Ovary (tissue), 7 donors: ENCODE measurements at regions not wholly inside any gene's neighbourhood (a gene's known extent, or its start where the extent isn't known, plus 50 kb on each side); places are given as distances from the start of the nearest gene placed in this dataset.

ENCODE experiments used
- DNase-seq, 5 donors: peaks; one replicate each; pipeline ENCODE4 v3.0.0-alpha.2; 2019 to 2020
- H3K27ac ChIP-seq, 2 donors: fragments of 200-600 bp; one replicate each; pipeline versions ENCODE4 v1.5.1 to v1.8.0; 2019 to 2022
- H3K27me3 ChIP-seq: fragments of 200-600 bp; one replicate; pipeline ENCODE4 v1.8.0; 2022
- H3K36me3 ChIP-seq: fragments of 200-600 bp; sonication (generic); one replicate; pipeline ENCODE4 v1.5.1; 2019
- H3K4me1 ChIP-seq: one replicate; pipeline ENCODE4 v1.8.1; 2013; ENCODE audit warnings: mild to moderate bottlenecking, moderate library complexity; ENCODE audit not compliant: insufficient read depth
- H3K4me3 ChIP-seq: fragments of 200-600 bp; sonication (generic); one replicate; pipeline ENCODE4 v1.5.1; 2017
- H3K9me3 ChIP-seq, 2 donors: fragments of 200-600 bp in 1 of 2; sonication (generic) in 1 of 2; one replicate each; pipeline versions ENCODE4 v1.5.1 to v1.8.1; 2013 to 2019; ENCODE audit warnings: mild to moderate bottlenecking in 1 of 2, moderate library complexity in 1 of 2
- CTCF ChIP-seq, 3 donors: fragments of 450-650 bp in 2 of 3; fragments of 200-600 bp in 1 of 3; IDR thresholded peaks; one replicate each; pipeline versions ENCODE4 v1.5.1 to v1.8.0; 2016 to 2022; ENCODE audit warnings: antibody characterized with exemption in 3 of 3, mild to moderate bottlenecking in 1 of 3
- EP300 ChIP-seq: sonication (generic); formaldehyde crosslinking; IDR thresholded peaks from one replicate; pipeline ENCODE4 v1.6.1; 2017; ENCODE audit warnings: antibody characterized with exemption
- POLR2A ChIP-seq: fragments of 450-650 bp; IDR thresholded peaks from one replicate; pipeline ENCODE4 v1.6.1; 2017; ENCODE audit warnings: antibody characterized with exemption, mild to moderate bottlenecking, moderate library complexity
- WGBS, 3 donors: extraction: QIAGEN DNeasy Blood & Tissue Kit in 1 of 3; methylation state at CpG; one replicate each; pipeline versions ENCODE4 v1.1.5 to v1.1.7; 2013 to 2017; 5-methylcytosine and 5-hydroxymethylcytosine counted together
- intact Hi-C, 4 donors: fragments of 100-400 bp; cut with DNase I; formaldehyde crosslinking; loops; one replicate each; pipeline versions ENCODE4 v1.11.0 to v1.15.1; 2022 to 2023
- donor health status: DM: no; HTN: no; CAD: no; lungs with moderate emphysema.
- donor health status: DM: no; HTN: no; CAD: no.
- donor health status: Bipolar disorder and iron deficiency.
- donor health status: DM: no; HTN: no; CAD: no.
- donor health status: DM: yes; HTN: yes; CAD: no.

- WGBS, 3 donors: 56 to 66% (median 56%) methylated on average over 6 of the region's 6 CpGs
- Histone ChIP-seq H3K27ac (no peak overlapping the region), H3K27me3 (no peaks in the 10 kb centered on the region), H3K36me3 (no peaks in the 10 kb centered on the region), H3K4me1 (no peaks in the 10 kb centered on the region), H3K9me3 (peaks cover 0 to 4% of the 10 kb centered on the region in 2 donors), H3K4me3 (no peak overlapping the region)
- no peak for TF ChIP-seq POLR2A
- no peak for TF ChIP-seq CTCF (IDR thresholded peaks at IDR 0.05)
- TF ChIP-seq EP300: no peak
- intact Hi-C loops: no loop called here
- no peak for DNase-seq
These were observed 307.0 kb upstream of the CPEB2 start for GRCh38 chr4:14695095-14695845.

- H3K27ac ChIP-seq: no peak overlapping the region
- no peak for TF ChIP-seq CTCF (IDR thresholded peaks at IDR 0.05)
- no peak for TF ChIP-seq EP300
- no peak for TF ChIP-seq POLR2A
- peaks cover 1% of the 10 kb centered on the region for H3K4me1 ChIP-seq
- H3K9me3 ChIP-seq: no peaks in the 10 kb centered on the region
- no peak for DNase-seq
- intact Hi-C loops: no loop called here
- no peak overlapping the region for H3K4me3 ChIP-seq
- H3K36me3 ChIP-seq: no peaks in the 10 kb centered on the region
- H3K27me3 ChIP-seq: no peaks in the 10 kb centered on the region
These were observed 302.2 kb upstream of the CPEB2 start for GRCh38 chr4:14700083-14700482.

- intact Hi-C loops: no loop called here
- no peak for DNase-seq
- TF ChIP-seq CTCF (IDR thresholded peaks at IDR 0.05): no peak
- no peak for TF ChIP-seq POLR2A
- no peak for TF ChIP-seq EP300
- Histone ChIP-seq H3K27ac (no peak overlapping the region), H3K4me3 (no peak overlapping the region), H3K27me3 (no peaks in the 10 kb centered on the region), H3K4me1 (peaks cover 1% of the 10 kb centered on the region), H3K9me3 (no peaks in the 10 kb centered on the region), H3K36me3 (no peaks in the 10 kb centered on the region)
- 71 to 82% (median 71%) methylated on average over 3 of the region's 3 CpGs for WGBS, 3 donors
These were observed 301.7 kb upstream of the CPEB2 start for GRCh38 chr4:14700544-14700943.

- Histone ChIP-seq H3K27me3 (no peaks in the 10 kb centered on the region), H3K36me3 (no peaks in the 10 kb centered on the region), H3K4me1 (peaks cover 1% of the 10 kb centered on the region), H3K9me3 (no peaks in the 10 kb centered on the region), H3K27ac (no peak overlapping the region), H3K4me3 (no peak overlapping the region)
- DNase-seq: no peak
- WGBS, 3 donors: 31 to 48% (median 45%) methylated on average over 2 of the region's 2 CpGs
- TF ChIP-seq POLR2A (no peak), CTCF (IDR thresholded peaks at IDR 0.05) (no peak), EP300 (no peak)
- intact Hi-C loops: no loop called here
These were observed 300.9 kb upstream of the CPEB2 start for GRCh38 chr4:14701389-14701788.
